CD14-positive monocyte (primary cell): ENCODE measurements at regions not wholly inside any gene's neighbourhood (a gene's known extent, or its start where the extent isn't known, plus 50 kb on each side); places are given as distances from the start of the nearest gene placed in this dataset.

Experiments used
- DNase-seq, 3 donors: peaks; one replicate each; pipeline ENCODE4 v3.0.0-alpha.2; 2011 to 2022
- H2AFZ ChIP-seq: 2 replicates; pipeline ENCODE4 v1.6.0; 2012; ENCODE audit warnings: mild to moderate bottlenecking, low read depth, low read length, inconsistent platforms; ENCODE audit not compliant: insufficient read depth, poor library complexity, severe bottlenecking
- H3K27ac ChIP-seq, 2 donors: 1 replicate in 1 of 2; 2 replicates in 1 of 2; pipeline ENCODE4 v1.5.1; 2012 to 2013; ENCODE audit warnings: low read length in 2 of 2, control low read depth in 1 of 2, inconsistent platforms in 1 of 2, low read depth in 1 of 2, mild to moderate bottlenecking in 1 of 2
- H3K27me3 ChIP-seq, 2 donors: one replicate each; pipeline versions ENCODE4 v1.6.0 to v1.6.1; 2011 to 2013; ENCODE audit warnings: low read length in 2 of 2; ENCODE audit not compliant: control insufficient read depth in 2 of 2, insufficient read depth in 2 of 2
- H3K36me3 ChIP-seq, 2 donors: replicated peaks in 1 of 2; 1 replicate in 1 of 2; 2 replicates in 1 of 2; pipeline versions ENCODE4 v1.5.1 to v1.6.1; 2012 to 2013; ENCODE audit warnings: low read length in 2 of 2, control low read depth in 1 of 2, inconsistent platforms in 1 of 2, mild to moderate bottlenecking in 1 of 2; ENCODE audit not compliant: insufficient read depth in 2 of 2, control insufficient read depth in 1 of 2
- H3K4me1 ChIP-seq, 2 donors: 1 replicate in 1 of 2; 2 replicates in 1 of 2; pipeline versions ENCODE4 v1.5.1 to v1.6.1; 2012 to 2013; ENCODE audit warnings: low read length in 2 of 2, control low read depth in 1 of 2, inconsistent platforms in 1 of 2, mild to moderate bottlenecking in 1 of 2, moderate library complexity in 1 of 2; ENCODE audit not compliant: insufficient read depth in 2 of 2, control insufficient read depth in 1 of 2
- H3K4me2 ChIP-seq: replicated peaks from 2 replicates; pipeline ENCODE3; 2012; ENCODE audit warnings: low read length, moderate library complexity, mild to moderate bottlenecking; ENCODE audit not compliant: poor library complexity, severe bottlenecking; ENCODE audit errors: extremely low read depth
- H3K4me3 ChIP-seq, 3 experiments: fragments of 200-600 bp in 1 of 3; sonication (generic) in 1 of 3; replicated peaks in 1 of 3; 1 replicate in 2 of 3; 2 replicates in 1 of 3; pipeline ENCODE4 v1.5.1; 2011 to 2013; ENCODE audit warnings: low read length in 3 of 3, mild to moderate bottlenecking in 3 of 3, control low read depth in 2 of 3, low read depth in 2 of 3, inconsistent platforms in 1 of 3, moderate library complexity in 1 of 3
- H3K79me2 ChIP-seq: 2 replicates; pipeline ENCODE4 v1.6.0; 2012; ENCODE audit warnings: mild to moderate bottlenecking, control low read depth, inconsistent platforms, low read length, moderate library complexity; ENCODE audit not compliant: insufficient read depth
- H3K9ac ChIP-seq: 2 replicates; pipeline ENCODE4 v1.6.0; 2017; ENCODE audit warnings: low read length, mild to moderate bottlenecking; ENCODE audit not compliant: insufficient read depth, poor library complexity, severe bottlenecking
- H3K9me3 ChIP-seq, 2 donors: replicated peaks in 1 of 2; 1 replicate in 1 of 2; 2 replicates in 1 of 2; pipeline versions ENCODE4 v1.5.1 to v1.6.1; 2012 to 2013; ENCODE audit warnings: low read length in 2 of 2, control low read depth in 1 of 2; ENCODE audit not compliant: control insufficient read depth in 1 of 2, insufficient read depth in 1 of 2
- H4K20me1 ChIP-seq: 2 replicates; pipeline ENCODE4 v1.6.0; 2012; ENCODE audit warnings: mild to moderate bottlenecking, low read length, control low read depth, moderate library complexity; ENCODE audit not compliant: insufficient read depth
- H3K27ac Mint-ChIP-seq, 7 donors: one replicate each; pipeline ENCODE4 v1.8.0; 2020; ENCODE audit warnings: mild to moderate bottlenecking in 7 of 7, mixed read lengths in 7 of 7, moderate library complexity in 6 of 7, inconsistent platforms in 2 of 7
- H3K27me3 Mint-ChIP-seq, 3 donors: one replicate each; pipeline ENCODE4 v1.8.0; 2021 to 2022; ENCODE audit warnings: low read depth in 3 of 3, mild to moderate bottlenecking in 3 of 3, mixed read lengths in 3 of 3, moderate library complexity in 3 of 3, inconsistent platforms in 1 of 3
- H3K36me3 Mint-ChIP-seq, 2 donors: one replicate each; pipeline ENCODE4 v1.8.0; 2020; ENCODE audit warnings: mixed read lengths in 2 of 2, inconsistent platforms in 1 of 2, mild to moderate bottlenecking in 1 of 2
- H3K4me1 Mint-ChIP-seq: one replicate; pipeline ENCODE4 v1.8.0; 2020; ENCODE audit warnings: mild to moderate bottlenecking, mixed read lengths
- H3K4me3 Mint-ChIP-seq, 2 donors: one replicate each; pipeline ENCODE4 v1.8.0; 2020; ENCODE audit warnings: mild to moderate bottlenecking in 2 of 2, mixed read lengths in 2 of 2, moderate library complexity in 1 of 2
- H3K9me3 Mint-ChIP-seq, 7 donors: one replicate each; pipeline ENCODE4 v1.8.0; 2020 to 2022; ENCODE audit warnings: mixed read lengths in 7 of 7, mild to moderate bottlenecking in 6 of 7, moderate library complexity in 6 of 7, inconsistent platforms in 2 of 7
- CTCF ChIP-seq: fragments of 200-600 bp; IDR thresholded peaks from one replicate; pipeline ENCODE4 v1.8.0; 2022; ENCODE audit warnings: antibody characterized with exemption, mild to moderate bottlenecking
- WGBS: methylation state at CpG from one replicate; pipeline ENCODE4 v1.1.5; 2013; ENCODE audit warnings: missing lambda C conversion rate; ENCODE audit not compliant: insufficient coverage; 5-methylcytosine and 5-hydroxymethylcytosine counted together
- intact Hi-C, 2 donors: fragments of 100-400 bp; cut with micrococcal nuclease; formaldehyde crosslinking; loops; one replicate each; pipeline versions ENCODE4 v1.15.0 to v1.15.1; 2023

GRCh38 chr1:222920169-222920568 lies 105.3 kb downstream of the DISP1 start:
- no peak for TF ChIP-seq CTCF
- peaks cover 7 to 15% (median 13%) of the 10 kb centered on the region in 7 donors for H3K9me3 Mint-ChIP-seq
- no peaks in the 10 kb centered on the region for H3K36me3 Mint-ChIP-seq
- Histone ChIP-seq H3K79me2 (no peaks in the 10 kb centered on the region), H3K9ac (no peak overlapping the region), H3K4me1 (no peaks in the 10 kb centered on the region), H3K27me3 (no peaks in the 10 kb centered on the region), H4K20me1 (no peaks in the 10 kb centered on the region), H3K36me3 (no peaks in the 10 kb centered on the region), H3K9me3 (peaks cover 9 to 13% of the 10 kb centered on the region in 2 donors), H3K4me3 (no peak overlapping the region), H2AFZ (no peak overlapping the region), H3K4me2 (no peak overlapping the region), H3K27ac (no peak overlapping the region)
- no peaks in the 10 kb centered on the region for H3K27me3 Mint-ChIP-seq
- no peak overlapping the region for H3K4me3 Mint-ChIP-seq
- intact Hi-C loops: no loop called here
- no peak for DNase-seq
- no peaks in the 10 kb centered on the region for H3K4me1 Mint-ChIP-seq
- H3K27ac Mint-ChIP-seq: no peak overlapping the region

- no peaks in the 10 kb centered on the region for H3K36me3 Mint-ChIP-seq
- 100% methylated on average over 1 of the region's 1 CpG for WGBS
- intact Hi-C loops: no loop called here
These were observed 107.1 kb downstream of the DISP1 start for GRCh38 chr1:222921945-222922344.

More at GRCh38 chr1:222921945-222922344, 107.1 kb downstream of the DISP1 start:
- no peak for TF ChIP-seq CTCF
- Histone ChIP-seq H3K79me2 (no peaks in the 10 kb centered on the region), H3K9me3 (peaks cover 6% of the 10 kb centered on the region in 2 donors), H2AFZ (no peak overlapping the region), H3K4me1 (no peaks in the 10 kb centered on the region), H4K20me1 (no peaks in the 10 kb centered on the region), H3K4me2 (no peak overlapping the region), H3K27ac (no peak overlapping the region), H3K4me3 (no peak overlapping the region), H3K36me3 (no peaks in the 10 kb centered on the region), H3K27me3 (no peaks in the 10 kb centered on the region), H3K9ac (no peak overlapping the region)
- DNase-seq: no peak
- Mint-ChIP-seq H3K4me3 (no peak overlapping the region), H3K4me1 (no peaks in the 10 kb centered on the region), H3K27me3 (no peaks in the 10 kb centered on the region), H3K9me3 (peaks cover 7 to 14% (median 11%) of the 10 kb centered on the region in 7 donors), H3K27ac (no peak overlapping the region)
